GM23248 (cell line): ENCODE measurements at regions not wholly inside any gene's neighbourhood (a gene's known extent, or its start where the extent isn't known, plus 50 kb on each side); places are given as distances from the start of the nearest gene placed in this dataset.
"Not testable (repeated sequence)": the region's sequence is repeated elsewhere in the genome, so short reads cannot be mapped to it uniquely, and the experiment has no call there.

Experiments
- DNase-seq: peaks from one replicate; pipeline ENCODE4 v3.0.0-alpha.2; 2015
- H2AFZ ChIP-seq: fragments of 200-600 bp; sonication (generic); 2 replicates; pipeline ENCODE4 v1.6.1; 2016; ENCODE audit warnings: antibody characterized with exemption
- H3F3A ChIP-seq: fragments of 200-600 bp; sonication (generic); 2 replicates; pipeline ENCODE4 v1.6.1; 2016; ENCODE audit warnings: mild to moderate bottlenecking, antibody characterized with exemption, mixed run types; ENCODE audit not compliant: insufficient read depth
- H3K27ac ChIP-seq: fragments of 200-600 bp; sonication (generic); 2 replicates; pipeline ENCODE4 v1.5.1; 2016; ENCODE audit warnings: mild to moderate bottlenecking
- H3K27me3 ChIP-seq: fragments of 200-600 bp; sonication (generic); replicated peaks from 2 replicates; pipeline ENCODE4 v1.6.1; 2016; ENCODE audit warnings: mild to moderate bottlenecking; ENCODE audit not compliant: insufficient read depth
- H3K36me3 ChIP-seq: fragments of 200-600 bp; sonication (generic); 2 replicates; pipeline ENCODE4 v1.6.1; 2016; ENCODE audit warnings: low read depth, mild to moderate bottlenecking
- H3K4me1 ChIP-seq: fragments of 200-600 bp; sonication (generic); 2 replicates; pipeline ENCODE4 v1.6.1; 2016; ENCODE audit warnings: mild to moderate bottlenecking; ENCODE audit not compliant: insufficient read depth
- H3K4me2 ChIP-seq: fragments of 200-600 bp; sonication (generic); one replicate; pipeline ENCODE4 v1.6.1; 2016; ENCODE audit warnings: mild to moderate bottlenecking; ENCODE audit not compliant: unreplicated experiment
- H3K4me3 ChIP-seq: fragments of 200-600 bp; sonication (generic); 2 replicates; pipeline ENCODE4 v1.5.1; 2016; ENCODE audit warnings: mild to moderate bottlenecking
- H3K79me2 ChIP-seq: fragments of 200-600 bp; sonication (generic); 2 replicates; pipeline ENCODE4 v1.6.1; 2016; ENCODE audit warnings: mild to moderate bottlenecking; ENCODE audit not compliant: insufficient read depth
- H3K9ac ChIP-seq: fragments of 200-600 bp; sonication (generic); 2 replicates; pipeline ENCODE4 v1.6.1; 2016; ENCODE audit warnings: mild to moderate bottlenecking
- H3K9me2 ChIP-seq: fragments of 200-600 bp; sonication (generic); 2 replicates; pipeline ENCODE4 v1.6.1; 2016; ENCODE audit warnings: mixed run types, mild to moderate bottlenecking, moderate library complexity; ENCODE audit not compliant: insufficient read depth
- H3K9me3 ChIP-seq: fragments of 200-600 bp; sonication (generic); one replicate; pipeline ENCODE4 v1.6.1; 2017; ENCODE audit warnings: low read depth
- H4K20me1 ChIP-seq: fragments of 200-600 bp; sonication (generic); 2 replicates; pipeline ENCODE4 v1.6.0; 2016; ENCODE audit not compliant: insufficient read depth
- EZH2 ChIP-seq: fragments of 200-600 bp; sonication (generic); IDR thresholded peaks from 2 replicates; pipeline ENCODE4 v1.6.1; 2018; ENCODE audit warnings: antibody characterized with exemption, mild to moderate bottlenecking; ENCODE audit not compliant: insufficient read depth, poor library complexity, severe bottlenecking
- EZH2phosphoT487 ChIP-seq: fragments of 200-600 bp; sonication (generic); IDR thresholded peaks from 2 replicates; pipeline ENCODE4 v1.6.1; 2018; ENCODE audit warnings: antibody characterized with exemption, moderate library complexity, mild to moderate bottlenecking, low read depth; ENCODE audit not compliant: insufficient read depth
- WGBS, 2 experiments: methylation state at CpG; one replicate each; pipeline ENCODE4 v1.1.6; 2015 to 2017; ENCODE audit warnings: low lambda C conversion rate in 2 of 2, low coverage in 1 of 2; ENCODE audit errors: missing lambda C conversion rate in 2 of 2; 5-methylcytosine and 5-hydroxymethylcytosine counted together
- in situ Hi-C: fragments of 300-500 bp; cut with MboI; formaldehyde crosslinking; loops from 2 replicates; pipeline ENCODE4 v1.15.0; 2020

GRCh38 chr5:12658871-12659446 lies 754.7 kb upstream of the CTNND2 start:
- WGBS, 2 experiments, result 8 to 9% methylated on average over 4 of the region's 4 CpGs

DNA sequence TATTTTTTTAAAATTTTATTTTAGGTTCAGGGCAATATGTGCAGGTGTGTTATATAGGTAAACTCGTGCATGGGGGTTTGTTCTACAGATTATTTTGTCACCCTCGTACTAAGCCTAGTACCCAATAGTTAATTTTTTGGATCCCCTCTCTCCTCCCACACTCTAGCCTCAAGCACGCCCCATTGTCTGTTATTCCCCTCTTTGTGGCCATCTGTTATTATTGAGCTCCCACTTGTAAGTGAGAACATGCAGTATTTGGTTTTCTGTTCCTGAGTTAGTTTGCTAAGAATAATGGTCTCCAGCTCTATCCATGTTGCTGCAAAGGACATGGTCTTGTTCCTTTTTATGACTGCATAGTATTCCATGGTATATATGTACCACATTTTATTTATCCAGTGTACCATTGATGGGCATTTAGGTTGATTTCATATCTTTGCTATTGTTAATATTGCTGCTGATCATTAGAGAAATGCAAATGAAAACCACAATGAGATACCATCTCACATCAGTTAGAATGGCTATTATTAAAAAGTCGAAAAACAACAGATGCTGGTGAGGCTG lies 753.7 kb upstream of the CTNND2 start:
- H3K79me2 ChIP-seq, H3K4me3 ChIP-seq, H3F3A ChIP-seq, H2AFZ ChIP-seq, H3K9me3 ChIP-seq, H3K4me1 ChIP-seq, H3K4me2 ChIP-seq, H3K36me3 ChIP-seq, H3K27ac ChIP-seq, H3K9me2 ChIP-seq, in situ Hi-C loops, DNase-seq, H3K9ac ChIP-seq, H3K27me3 ChIP-seq, H4K20me1 ChIP-seq: not testable (repeated sequence)
- WGBS, 2 experiments, result 10 to 16% methylated on average over 4 of the region's 4 CpGs

More at GRCh38 chr5:12658871-12659446, 754.7 kb upstream of the CTNND2 start:
- H3K4me3 ChIP-seq, result no peak overlapping the region
- no peaks in the 10 kb centered on the region for H3K36me3 ChIP-seq
- H3K9me3 ChIP-seq, result peaks cover 3% of the 10 kb centered on the region
- no peak for DNase-seq
- in situ Hi-C loops, result no loop called here
- no peaks in the 10 kb centered on the region for H3F3A ChIP-seq
- H3K4me2 ChIP-seq, result no peak overlapping the region
- H3K79me2 ChIP-seq, result no peaks in the 10 kb centered on the region
- H4K20me1 ChIP-seq, result no peaks in the 10 kb centered on the region
- no peak overlapping the region for H3K27ac ChIP-seq
- H3K27me3 ChIP-seq, result no peaks in the 10 kb centered on the region
- no peak overlapping the region for H3K9ac ChIP-seq
- H3K4me1 ChIP-seq, result no peaks in the 10 kb centered on the region
- TF ChIP-seq EZH2 (no peak), EZH2phosphoT487 (no peak)
- H3K9me2 ChIP-seq, result no peaks in the 10 kb centered on the region
- H2AFZ ChIP-seq, result no peak overlapping the region

- Histone ChIP-seq H3K27me3 (no peaks in the 10 kb centered on the region), H4K20me1 (no peaks in the 10 kb centered on the region), H2AFZ (no peak overlapping the region), H3K9me2 (no peaks in the 10 kb centered on the region), H3K79me2 (no peaks in the 10 kb centered on the region), H3K4me2 (no peak overlapping the region), H3K36me3 (no peaks in the 10 kb centered on the region), H3K4me1 (no peaks in the 10 kb centered on the region), H3F3A (no peaks in the 10 kb centered on the region), H3K9ac (no peak overlapping the region), H3K9me3 (peaks cover 3% of the 10 kb centered on the region), H3K27ac (no peak overlapping the region), H3K4me3 (no peak overlapping the region)
- in situ Hi-C loops, result no loop called here
- 10 to 17% methylated on average over 3 of the region's 3 CpGs for WGBS, 2 experiments
- TF ChIP-seq EZH2phosphoT487, result no peak
- no peak for TF ChIP-seq EZH2
- no peak for DNase-seq
Measured at GRCh38 chr5:12655675-12656074, 751.4 kb upstream of the CTNND2 start.

- H3K36me3 ChIP-seq, result no peaks in the 10 kb centered on the region
- H3K4me2 ChIP-seq, result no peak overlapping the region
- WGBS, 2 experiments, result 31 to 36% methylated on average over 4 of the region's 4 CpGs
- no peak for TF ChIP-seq EZH2
- H3F3A ChIP-seq, result no peaks in the 10 kb centered on the region
- H3K79me2 ChIP-seq, result no peaks in the 10 kb centered on the region
- H3K9ac ChIP-seq, result no peak overlapping the region
- no peaks in the 10 kb centered on the region for H3K9me2 ChIP-seq
- in situ Hi-C loops, result no loop called here
- no peaks in the 10 kb centered on the region for H3K27me3 ChIP-seq
- DNase-seq, result no peak
- no peaks in the 10 kb centered on the region for H4K20me1 ChIP-seq
- no peak overlapping the region for H3K27ac ChIP-seq
- no peaks in the 10 kb centered on the region for H3K9me3 ChIP-seq
- no peaks in the 10 kb centered on the region for H3K4me1 ChIP-seq
- H3K4me3 ChIP-seq, result no peak overlapping the region
- H2AFZ ChIP-seq, result no peak overlapping the region
Measured at GRCh38 chr5:12652201-12652600, 748.0 kb upstream of the CTNND2 start.

- H3K9me2 ChIP-seq, result no peaks in the 10 kb centered on the region
Measured at GRCh38 chr5:12648558-12648957, 744.3 kb upstream of the CTNND2 start.

More at GRCh38 chr5:12648558-12648957, 744.3 kb upstream of the CTNND2 start:
- Histone ChIP-seq H3K9me3 (no peaks in the 10 kb centered on the region), H3K27ac (no peak overlapping the region), H3K36me3 (no peaks in the 10 kb centered on the region), H3K4me2 (no peak overlapping the region), H2AFZ (no peak overlapping the region), H4K20me1 (no peaks in the 10 kb centered on the region), H3F3A (no peaks in the 10 kb centered on the region), H3K9ac (no peak overlapping the region), H3K27me3 (no peaks in the 10 kb centered on the region), H3K4me3 (no peak overlapping the region), H3K4me1 (no peaks in the 10 kb centered on the region), H3K79me2 (no peaks in the 10 kb centered on the region)
- DNase-seq, result no peak
- WGBS, 2 experiments, result 12 to 13% methylated on average over 1 of the region's 1 CpG
- in situ Hi-C loops, result no loop called here
- TF ChIP-seq EZH2 (no peak), EZH2phosphoT487 (no peak)
